GM23248 (cell line): ENCODE measurements at regions not wholly inside any gene's neighbourhood (a gene's known extent, or its start where the extent isn't known, plus 50 kb on each side); places are given as distances from the start of the nearest gene placed in this dataset.
"Not testable (repeated sequence)": the region's sequence is repeated elsewhere in the genome, so short reads cannot be mapped to it uniquely, and the experiment has no call there.

Source experiments
- DNase-seq: peaks from one replicate; pipeline ENCODE4 v3.0.0-alpha.2; 2015
- H2AFZ ChIP-seq: fragments of 200-600 bp; sonication (generic); 2 replicates; pipeline ENCODE4 v1.6.1; 2016; ENCODE audit warnings: antibody characterized with exemption
- H3F3A ChIP-seq: fragments of 200-600 bp; sonication (generic); 2 replicates; pipeline ENCODE4 v1.6.1; 2016; ENCODE audit warnings: mild to moderate bottlenecking, antibody characterized with exemption, mixed run types; ENCODE audit not compliant: insufficient read depth
- H3K27ac ChIP-seq: fragments of 200-600 bp; sonication (generic); 2 replicates; pipeline ENCODE4 v1.5.1; 2016; ENCODE audit warnings: mild to moderate bottlenecking
- H3K27me3 ChIP-seq: fragments of 200-600 bp; sonication (generic); replicated peaks from 2 replicates; pipeline ENCODE4 v1.6.1; 2016; ENCODE audit warnings: mild to moderate bottlenecking; ENCODE audit not compliant: insufficient read depth
- H3K36me3 ChIP-seq: fragments of 200-600 bp; sonication (generic); 2 replicates; pipeline ENCODE4 v1.6.1; 2016; ENCODE audit warnings: low read depth, mild to moderate bottlenecking
- H3K4me1 ChIP-seq: fragments of 200-600 bp; sonication (generic); 2 replicates; pipeline ENCODE4 v1.6.1; 2016; ENCODE audit warnings: mild to moderate bottlenecking; ENCODE audit not compliant: insufficient read depth
- H3K4me2 ChIP-seq: fragments of 200-600 bp; sonication (generic); one replicate; pipeline ENCODE4 v1.6.1; 2016; ENCODE audit warnings: mild to moderate bottlenecking; ENCODE audit not compliant: unreplicated experiment
- H3K4me3 ChIP-seq: fragments of 200-600 bp; sonication (generic); 2 replicates; pipeline ENCODE4 v1.5.1; 2016; ENCODE audit warnings: mild to moderate bottlenecking
- H3K79me2 ChIP-seq: fragments of 200-600 bp; sonication (generic); 2 replicates; pipeline ENCODE4 v1.6.1; 2016; ENCODE audit warnings: mild to moderate bottlenecking; ENCODE audit not compliant: insufficient read depth
- H3K9ac ChIP-seq: fragments of 200-600 bp; sonication (generic); 2 replicates; pipeline ENCODE4 v1.6.1; 2016; ENCODE audit warnings: mild to moderate bottlenecking
- H3K9me2 ChIP-seq: fragments of 200-600 bp; sonication (generic); 2 replicates; pipeline ENCODE4 v1.6.1; 2016; ENCODE audit warnings: mixed run types, mild to moderate bottlenecking, moderate library complexity; ENCODE audit not compliant: insufficient read depth
- H3K9me3 ChIP-seq: fragments of 200-600 bp; sonication (generic); one replicate; pipeline ENCODE4 v1.6.1; 2017; ENCODE audit warnings: low read depth
- H4K20me1 ChIP-seq: fragments of 200-600 bp; sonication (generic); 2 replicates; pipeline ENCODE4 v1.6.0; 2016; ENCODE audit not compliant: insufficient read depth
- EZH2 ChIP-seq: fragments of 200-600 bp; sonication (generic); IDR thresholded peaks from 2 replicates; pipeline ENCODE4 v1.6.1; 2018; ENCODE audit warnings: antibody characterized with exemption, mild to moderate bottlenecking; ENCODE audit not compliant: insufficient read depth, poor library complexity, severe bottlenecking
- EZH2phosphoT487 ChIP-seq: fragments of 200-600 bp; sonication (generic); IDR thresholded peaks from 2 replicates; pipeline ENCODE4 v1.6.1; 2018; ENCODE audit warnings: antibody characterized with exemption, moderate library complexity, mild to moderate bottlenecking, low read depth; ENCODE audit not compliant: insufficient read depth
- WGBS, 2 experiments: methylation state at CpG; one replicate each; pipeline ENCODE4 v1.1.6; 2015 to 2017; ENCODE audit warnings: low lambda C conversion rate in 2 of 2, low coverage in 1 of 2; ENCODE audit errors: missing lambda C conversion rate in 2 of 2; 5-methylcytosine and 5-hydroxymethylcytosine counted together
- in situ Hi-C: fragments of 300-500 bp; cut with MboI; formaldehyde crosslinking; loops from 2 replicates; pipeline ENCODE4 v1.15.0; 2020

- in situ Hi-C loops, result no loop called here
- H3K9ac ChIP-seq, result no peak overlapping the region
- no peaks in the 10 kb centered on the region; the same call in 1 of the 2 replicates for H4K20me1 ChIP-seq
- no peak overlapping the region for H2AFZ ChIP-seq
- 0 out of 2 replicates have a peak, but pooled peaks cover 4% of the 10 kb centered on the region for H3K9me2 ChIP-seq
- no peak overlapping the region for H3K4me2 ChIP-seq
- H3K4me3 ChIP-seq, result no peak overlapping the region
- H3K27ac ChIP-seq, result no peak overlapping the region
- no peaks in the 10 kb centered on the region for H3K9me3 ChIP-seq
- H3K79me2 ChIP-seq, result no peaks in the 10 kb centered on the region
- no peaks in the 10 kb centered on the region for H3K27me3 ChIP-seq
- 81 to 88% methylated on average over 2 of the region's 2 CpGs for WGBS, 2 experiments
- H3K36me3 ChIP-seq, result no peaks in the 10 kb centered on the region
- peaks cover 18% of the 10 kb centered on the region for H3K4me1 ChIP-seq
- H3F3A ChIP-seq, result 0 out of 2 replicates have a peak, but pooled peaks cover 6% of the 10 kb centered on the region
- DNase-seq, result no peak
- TF ChIP-seq EZH2phosphoT487 (no peak), EZH2 (no peak)
Observed at GRCh38 chr2:133643863-133644262, 75.6 kb upstream of the NCKAP5 start.

- Histone ChIP-seq H3K4me3 (no peak overlapping the region), H2AFZ (no peak overlapping the region), H3K9me3 (no peaks in the 10 kb centered on the region), H3F3A (0 out of 2 replicates have a peak, but pooled peaks cover 6% of the 10 kb centered on the region), H3K9me2 (0 out of 2 replicates have a peak, but pooled peaks cover 4% of the 10 kb centered on the region), H3K27ac (no peak overlapping the region), H4K20me1 (no peaks in the 10 kb centered on the region; the same call in 1 of the 2 replicates), H3K36me3 (no peaks in the 10 kb centered on the region), H3K4me2 (no peak overlapping the region), H3K79me2 (no peaks in the 10 kb centered on the region), H3K9ac (no peak overlapping the region), H3K27me3 (no peaks in the 10 kb centered on the region), H3K4me1 (peaks cover 18% of the 10 kb centered on the region)
- DNase-seq, result no peak
- in situ Hi-C loops, result no loop called here
- TF ChIP-seq EZH2 (no peak), EZH2phosphoT487 (no peak)
Observed at GRCh38 chr2:133644846-133645245, 76.6 kb upstream of the NCKAP5 start.

GRCh38 chr2:133647386-133647785 lies 79.1 kb upstream of the NCKAP5 start:
- H3K27ac ChIP-seq, H3K79me2 ChIP-seq, H2AFZ ChIP-seq, in situ Hi-C loops, H3K9ac ChIP-seq, H4K20me1 ChIP-seq, H3K9me2 ChIP-seq, H3K9me3 ChIP-seq, H3K27me3 ChIP-seq, H3F3A ChIP-seq, H3K36me3 ChIP-seq, H3K4me3 ChIP-seq, H3K4me2 ChIP-seq, DNase-seq: not testable (repeated sequence)
- H3K4me1 ChIP-seq, result peaks cover 18% of the 10 kb centered on the region
- 56 to 79% methylated on average over 1 of the region's 1 CpG for WGBS, 2 experiments

GRCh38 chr2:133651861-133652260 lies 83.6 kb upstream of the NCKAP5 start:
- DNase-seq, result peak; percentile 7
- TF ChIP-seq EZH2phosphoT487 (no peak), EZH2 (no peak)
- in situ Hi-C loops, result no loop called here
- Histone ChIP-seq H3K9me2 (0 out of 2 replicates have a peak, but pooled peaks cover 4% of the 10 kb centered on the region), H3K36me3 (no peaks in the 10 kb centered on the region), H3K27me3 (no peaks in the 10 kb centered on the region), H3K4me3 (peak overlapping the region; percentile 47; the same call in 1 of the 2 replicates), H4K20me1 (no peaks in the 10 kb centered on the region; the same call in 1 of the 2 replicates), H3K4me2 (peak overlapping the region; percentile 62), H3K27ac (no peak overlapping the region), H3K4me1 (peaks cover 17% of the 10 kb centered on the region), H3K9ac (no peak overlapping the region), H2AFZ (no peak overlapping the region; the same call in 1 of the 2 replicates), H3K79me2 (no peaks in the 10 kb centered on the region), H3F3A (0 out of 2 replicates have a peak, but pooled peaks cover 7% of the 10 kb centered on the region), H3K9me3 (no peaks in the 10 kb centered on the region)
- 31 to 47% methylated on average over 2 of the region's 2 CpGs for WGBS, 2 experiments

- 0 out of 2 replicates have a peak, but pooled peaks cover 4% of the 10 kb centered on the region for H3K9me2 ChIP-seq
- peak overlapping the region; percentile 62 for H3K4me2 ChIP-seq
- H3K9ac ChIP-seq, result no peak overlapping the region
- H3K4me1 ChIP-seq, result peaks cover 17% of the 10 kb centered on the region
- no peaks in the 10 kb centered on the region for H3K36me3 ChIP-seq
- H4K20me1 ChIP-seq, result no peaks in the 10 kb centered on the region; the same call in 1 of the 2 replicates
- no peak for TF ChIP-seq EZH2phosphoT487
- no peak for TF ChIP-seq EZH2
- peak overlapping the region; percentile 47 for H3K4me3 ChIP-seq
- no peaks in the 10 kb centered on the region for H3K27me3 ChIP-seq
- no peaks in the 10 kb centered on the region for H3K79me2 ChIP-seq
- in situ Hi-C loops, result no loop called here
- no peaks in the 10 kb centered on the region for H3K9me3 ChIP-seq
- 6 to 7% methylated on average over 4 of the region's 4 CpGs for WGBS, 2 experiments
- H2AFZ ChIP-seq, result peak overlapping the region; percentile 52
- H3F3A ChIP-seq, result 0 out of 2 replicates have a peak, but pooled peaks cover 7% of the 10 kb centered on the region
- DNase-seq, result peak; percentile 65
- H3K27ac ChIP-seq, result no peak overlapping the region
Observed at GRCh38 chr2:133652398-133652797, 84.1 kb upstream of the NCKAP5 start.
